GM12878 (cell line): ENCODE measurements at regions not wholly inside any gene's neighbourhood (a gene's known extent, or its start where the extent isn't known, plus 50 kb on each side); places are given as distances from the start of the nearest gene placed in this dataset.

Source experiments
- ATF3 ChIP-seq: IDR thresholded peaks from 2 replicates; pipeline ENCODE4 v1.6.1; 2011; ENCODE audit warnings: low read depth, mild to moderate bottlenecking, low read length, moderate library complexity, borderline replicate concordance; ENCODE audit errors: extremely low read depth
- CBX3 ChIP-seq: fragments of 200-600 bp; sonication (generic); IDR thresholded peaks from 2 replicates; pipeline ENCODE4 v1.6.1; 2016; ENCODE audit warnings: low read depth, borderline replicate concordance
- FOS ChIP-seq: IDR thresholded peaks from 3 replicates; pipeline ENCODE4 v1.6.1; 2011; ENCODE audit warnings: borderline replicate concordance; ENCODE audit not compliant: insufficient read length; ENCODE audit errors: extremely low read depth
- HSF1 ChIP-seq: fragments of 150-350 bp; IDR thresholded peaks from 2 replicates; pipeline ENCODE4 v1.6.1; 2014; ENCODE audit warnings: mild to moderate bottlenecking, low read depth, low read length
- SUPT20H ChIP-seq: IDR thresholded peaks from 2 replicates; pipeline ENCODE4 v1.6.1; 2011; ENCODE audit warnings: low read depth, mild to moderate bottlenecking, low read length, moderate library complexity, borderline replicate concordance; ENCODE audit not compliant: control insufficient read depth
- USF2 ChIP-seq: IDR thresholded peaks from 2 replicates; pipeline ENCODE4 v1.6.1; 2011; ENCODE audit warnings: low read depth, low read length, improper control_type of control experiment, borderline replicate concordance
- WRNIP1 ChIP-seq: IDR thresholded peaks from 2 replicates; pipeline ENCODE4 v1.6.1; 2011; ENCODE audit warnings: low read depth, low read length, improper control_type of control experiment, borderline replicate concordance
- ZNF622 ChIP-seq: fragments of 450-650 bp; IDR thresholded peaks from 2 replicates; pipeline ENCODE4 v1.6.1; 2017; ENCODE audit warnings: mild to moderate bottlenecking, inconsistent platforms
- TF ChIP-seq, protein P1 (sequence below): fragments of 450-650 bp; formaldehyde crosslinking; IDR thresholded peaks from 2 replicates; pipeline ENCODE4 v1.4.0; 2020; ENCODE audit warnings: mild to moderate bottlenecking, moderate library complexity
- TF ChIP-seq, protein P2 (sequence below): fragments of 450-650 bp; IDR thresholded peaks from 2 replicates; pipeline ENCODE4 v1.6.1; 2016; ENCODE audit warnings: mild to moderate bottlenecking

GRCh38 chr13:50187352-50188029 is 172.2 kb downstream of the KCNRG start (continued):
- TF ChIP-seq, protein P1, sequence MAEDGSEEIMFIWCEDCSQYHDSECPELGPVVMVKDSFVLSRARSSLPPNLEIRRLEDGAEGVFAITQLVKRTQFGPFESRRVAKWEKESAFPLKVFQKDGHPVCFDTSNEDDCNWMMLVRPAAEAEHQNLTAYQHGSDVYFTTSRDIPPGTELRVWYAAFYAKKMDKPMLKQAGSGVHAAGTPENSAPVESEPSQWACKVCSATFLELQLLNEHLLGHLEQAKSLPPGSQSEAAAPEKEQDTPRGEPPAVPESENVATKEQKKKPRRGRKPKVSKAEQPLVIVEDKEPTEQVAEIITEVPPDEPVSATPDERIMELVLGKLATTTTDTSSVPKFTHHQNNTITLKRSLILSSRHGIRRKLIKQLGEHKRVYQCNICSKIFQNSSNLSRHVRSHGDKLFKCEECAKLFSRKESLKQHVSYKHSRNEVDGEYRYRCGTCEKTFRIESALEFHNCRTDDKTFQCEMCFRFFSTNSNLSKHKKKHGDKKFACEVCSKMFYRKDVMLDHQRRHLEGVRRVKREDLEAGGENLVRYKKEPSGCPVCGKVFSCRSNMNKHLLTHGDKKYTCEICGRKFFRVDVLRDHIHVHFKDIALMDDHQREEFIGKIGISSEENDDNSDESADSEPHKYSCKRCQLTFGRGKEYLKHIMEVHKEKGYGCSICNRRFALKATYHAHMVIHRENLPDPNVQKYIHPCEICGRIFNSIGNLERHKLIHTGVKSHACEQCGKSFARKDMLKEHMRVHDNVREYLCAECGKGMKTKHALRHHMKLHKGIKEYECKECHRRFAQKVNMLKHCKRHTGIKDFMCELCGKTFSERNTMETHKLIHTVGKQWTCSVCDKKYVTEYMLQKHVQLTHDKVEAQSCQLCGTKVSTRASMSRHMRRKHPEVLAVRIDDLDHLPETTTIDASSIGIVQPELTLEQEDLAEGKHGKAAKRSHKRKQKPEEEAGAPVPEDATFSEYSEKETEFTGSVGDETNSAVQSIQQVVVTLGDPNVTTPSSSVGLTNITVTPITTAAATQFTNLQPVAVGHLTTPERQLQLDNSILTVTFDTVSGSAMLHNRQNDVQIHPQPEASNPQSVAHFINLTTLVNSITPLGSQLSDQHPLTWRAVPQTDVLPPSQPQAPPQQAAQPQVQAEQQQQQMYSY (CRISPR knock-in tag), result no peak
- TF ChIP-seq ZNF622 (no peak), USF2 (no peak), SUPT20H (no peak), FOS (no peak), ATF3 (no peak), CBX3 (no peak), HSF1 (no peak), WRNIP1 (no peak)
- TF ChIP-seq, protein P2, sequence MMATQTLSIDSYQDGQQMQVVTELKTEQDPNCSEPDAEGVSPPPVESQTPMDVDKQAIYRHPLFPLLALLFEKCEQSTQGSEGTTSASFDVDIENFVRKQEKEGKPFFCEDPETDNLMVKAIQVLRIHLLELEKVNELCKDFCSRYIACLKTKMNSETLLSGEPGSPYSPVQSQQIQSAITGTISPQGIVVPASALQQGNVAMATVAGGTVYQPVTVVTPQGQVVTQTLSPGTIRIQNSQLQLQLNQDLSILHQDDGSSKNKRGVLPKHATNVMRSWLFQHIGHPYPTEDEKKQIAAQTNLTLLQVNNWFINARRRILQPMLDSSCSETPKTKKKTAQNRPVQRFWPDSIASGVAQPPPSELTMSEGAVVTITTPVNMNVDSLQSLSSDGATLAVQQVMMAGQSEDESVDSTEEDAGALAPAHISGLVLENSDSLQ, result no peak
- TF ChIP-seq, all 136 proteins: peak for 0
